ENCODE measurements at regions not wholly inside any gene's neighbourhood (a gene's known extent, or its start where the extent isn't known, plus 50 kb on each side); places are given as distances from the start of the nearest gene placed in this dataset.

DNA sequence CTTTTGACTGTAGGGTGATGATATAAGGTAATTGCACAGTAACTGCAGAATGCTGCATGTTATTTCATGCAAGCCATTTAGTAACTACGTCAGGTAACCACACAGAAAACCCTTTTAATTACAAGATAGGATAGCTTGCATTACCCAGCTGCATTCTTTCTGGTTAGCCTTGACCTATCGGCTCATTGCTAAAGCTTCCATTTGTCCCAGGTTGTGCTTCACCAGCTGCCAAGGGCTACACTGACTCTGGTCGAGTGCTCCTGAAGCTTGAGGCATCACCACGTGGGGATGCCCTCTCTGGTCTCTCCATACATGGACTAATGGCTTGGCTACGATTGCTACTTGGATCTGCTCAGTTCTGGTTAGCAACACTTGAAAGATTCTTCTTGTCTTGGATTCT is 81.1 kb upstream of the SLC12A2 start:
- TF ChIP-seq SP1 (IDR thresholded peaks at IDR 0.05; ENCODE audit: low read depth, low read length), result no peak
- no peak for TF ChIP-seq POLR2AphosphoS5 (IDR thresholded peaks at IDR 0.05; ENCODE audit: low read depth, low read length)
- TF ChIP-seq, protein P1, sequence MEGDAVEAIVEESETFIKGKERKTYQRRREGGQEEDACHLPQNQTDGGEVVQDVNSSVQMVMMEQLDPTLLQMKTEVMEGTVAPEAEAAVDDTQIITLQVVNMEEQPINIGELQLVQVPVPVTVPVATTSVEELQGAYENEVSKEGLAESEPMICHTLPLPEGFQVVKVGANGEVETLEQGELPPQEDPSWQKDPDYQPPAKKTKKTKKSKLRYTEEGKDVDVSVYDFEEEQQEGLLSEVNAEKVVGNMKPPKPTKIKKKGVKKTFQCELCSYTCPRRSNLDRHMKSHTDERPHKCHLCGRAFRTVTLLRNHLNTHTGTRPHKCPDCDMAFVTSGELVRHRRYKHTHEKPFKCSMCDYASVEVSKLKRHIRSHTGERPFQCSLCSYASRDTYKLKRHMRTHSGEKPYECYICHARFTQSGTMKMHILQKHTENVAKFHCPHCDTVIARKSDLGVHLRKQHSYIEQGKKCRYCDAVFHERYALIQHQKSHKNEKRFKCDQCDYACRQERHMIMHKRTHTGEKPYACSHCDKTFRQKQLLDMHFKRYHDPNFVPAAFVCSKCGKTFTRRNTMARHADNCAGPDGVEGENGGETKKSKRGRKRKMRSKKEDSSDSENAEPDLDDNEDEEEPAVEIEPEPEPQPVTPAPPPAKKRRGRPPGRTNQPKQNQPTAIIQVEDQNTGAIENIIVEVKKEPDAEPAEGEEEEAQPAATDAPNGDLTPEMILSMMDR (IDR thresholded peaks at IDR 0.05; ENCODE audit: control extremely low read depth in 1 of 3, insufficient read depth in 1 of 3, low read depth in 1 of 3, low read length in 3 of 3), result no peak
- TF ChIP-seq HDAC2 (IDR thresholded peaks at IDR 0.05; ENCODE audit: borderline replicate concordance in 1 of 2, low read depth in 2 of 2, low read length in 2 of 2), result no peak
- TF ChIP-seq NRF1 (IDR thresholded peaks at IDR 0.05; ENCODE audit: low read depth, low read length), result no peak
- no peak for TF ChIP-seq RFX5 (IDR thresholded peaks at IDR 0.05; ENCODE audit: borderline replicate concordance, low read depth, low read length)
- TF ChIP-seq CREB1 (IDR thresholded peaks at IDR 0.05), result no peak
- TF ChIP-seq SIN3A (conservative IDR thresholded peaks at IDR 0.05 in 1 of 2, IDR thresholded peaks at IDR 0.05 in 1 of 2; ENCODE audit: low read depth in 1 of 2, low read length in 2 of 2), result no peak
- no peak for TF ChIP-seq TCF12 (IDR thresholded peaks at IDR 0.05; ENCODE audit: low read depth, low read length)
- TF ChIP-seq POLR2A (IDR thresholded peaks at IDR 0.05; ENCODE audit: control extremely low read depth in 1 of 2, low read depth in 2 of 2, low read length in 2 of 2), result no peak
